ENCODE measurements at regions not wholly inside any gene's neighbourhood (a gene's known extent, or its start where the extent isn't known, plus 50 kb on each side); places are given as distances from the start of the nearest gene placed in this dataset.
"Not testable (repeated sequence)": the region's sequence is repeated elsewhere in the genome, so short reads cannot be mapped to it uniquely, and the experiment has no call there.

DNA sequence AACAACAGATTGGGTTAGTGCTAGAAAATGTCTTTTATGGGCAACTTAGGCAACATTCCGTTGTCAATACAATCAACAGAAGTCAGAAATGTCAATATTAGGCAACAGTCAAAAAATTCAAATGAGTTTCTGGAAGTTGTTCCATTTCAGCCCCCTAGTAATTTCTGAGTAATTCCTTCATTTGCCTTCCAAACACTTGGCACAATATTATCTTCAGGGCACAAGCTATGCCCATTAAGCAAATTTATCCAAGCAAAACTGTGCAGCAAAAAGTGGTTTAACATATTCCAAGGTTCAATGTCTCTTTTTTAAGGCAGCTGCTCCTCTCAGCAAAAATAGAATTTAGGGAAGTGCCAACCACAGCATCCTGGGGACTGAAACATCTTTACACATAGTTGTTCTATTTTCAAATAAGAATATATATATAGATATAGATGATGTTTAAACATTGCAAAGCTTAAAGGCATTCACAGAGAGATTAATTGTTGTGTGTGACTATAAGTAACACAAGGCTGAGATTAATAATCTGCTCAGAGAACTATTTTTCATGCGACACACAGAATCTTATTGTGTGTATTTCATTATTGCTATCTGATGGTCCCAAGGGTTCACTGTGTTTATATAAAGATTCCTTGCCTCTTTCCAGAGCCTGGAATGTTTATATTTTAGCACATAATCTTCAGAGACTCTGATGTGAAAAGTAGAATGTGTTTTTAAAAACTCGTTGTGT, 75.2 kb upstream of the ADTRP start:
- TF ChIP-seq, protein P1, sequence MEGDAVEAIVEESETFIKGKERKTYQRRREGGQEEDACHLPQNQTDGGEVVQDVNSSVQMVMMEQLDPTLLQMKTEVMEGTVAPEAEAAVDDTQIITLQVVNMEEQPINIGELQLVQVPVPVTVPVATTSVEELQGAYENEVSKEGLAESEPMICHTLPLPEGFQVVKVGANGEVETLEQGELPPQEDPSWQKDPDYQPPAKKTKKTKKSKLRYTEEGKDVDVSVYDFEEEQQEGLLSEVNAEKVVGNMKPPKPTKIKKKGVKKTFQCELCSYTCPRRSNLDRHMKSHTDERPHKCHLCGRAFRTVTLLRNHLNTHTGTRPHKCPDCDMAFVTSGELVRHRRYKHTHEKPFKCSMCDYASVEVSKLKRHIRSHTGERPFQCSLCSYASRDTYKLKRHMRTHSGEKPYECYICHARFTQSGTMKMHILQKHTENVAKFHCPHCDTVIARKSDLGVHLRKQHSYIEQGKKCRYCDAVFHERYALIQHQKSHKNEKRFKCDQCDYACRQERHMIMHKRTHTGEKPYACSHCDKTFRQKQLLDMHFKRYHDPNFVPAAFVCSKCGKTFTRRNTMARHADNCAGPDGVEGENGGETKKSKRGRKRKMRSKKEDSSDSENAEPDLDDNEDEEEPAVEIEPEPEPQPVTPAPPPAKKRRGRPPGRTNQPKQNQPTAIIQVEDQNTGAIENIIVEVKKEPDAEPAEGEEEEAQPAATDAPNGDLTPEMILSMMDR (IDR thresholded peaks at IDR 0.05; ENCODE audit: low read depth, low read length) = no peak

DNA sequence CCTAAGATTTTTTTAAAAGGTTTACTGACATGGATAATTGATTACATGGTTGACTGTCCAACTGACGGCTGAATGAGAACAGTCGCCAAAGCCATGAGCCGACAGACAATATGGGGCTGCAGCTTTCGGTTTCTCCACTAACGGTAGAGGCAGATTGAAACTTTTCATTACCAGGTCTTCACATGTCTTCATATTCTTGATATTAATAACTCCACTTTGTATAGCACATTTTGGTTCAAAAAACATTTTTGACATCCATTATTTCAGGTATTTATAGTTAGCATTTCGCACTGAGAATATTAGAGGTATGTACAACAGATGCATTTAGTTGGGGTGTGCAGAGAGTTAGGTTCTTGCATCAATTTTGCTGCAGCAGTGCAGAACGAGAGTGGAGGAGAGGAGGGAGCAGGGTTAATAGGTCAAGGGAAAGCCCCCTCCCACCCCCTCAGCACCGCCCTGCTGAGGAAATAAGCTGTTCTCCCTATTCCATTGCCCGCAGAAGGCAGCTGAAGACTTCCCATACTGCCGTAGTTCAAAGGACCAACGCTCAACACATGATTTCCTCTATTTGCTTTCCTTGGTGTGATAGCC, 73.6 kb upstream of the ADTRP start:
- no peak for DNase-seq (ENCODE audit: extremely low read depth, low read depth)
- TF ChIP-seq, protein P1 (IDR thresholded peaks at IDR 0.05; ENCODE audit: low read depth, low read length) = no peak

More for the DNA sequence above, 75.2 kb upstream of the ADTRP start:
- DNase-seq (ENCODE audit: extremely low read depth, low read depth) = no peak

DNA sequence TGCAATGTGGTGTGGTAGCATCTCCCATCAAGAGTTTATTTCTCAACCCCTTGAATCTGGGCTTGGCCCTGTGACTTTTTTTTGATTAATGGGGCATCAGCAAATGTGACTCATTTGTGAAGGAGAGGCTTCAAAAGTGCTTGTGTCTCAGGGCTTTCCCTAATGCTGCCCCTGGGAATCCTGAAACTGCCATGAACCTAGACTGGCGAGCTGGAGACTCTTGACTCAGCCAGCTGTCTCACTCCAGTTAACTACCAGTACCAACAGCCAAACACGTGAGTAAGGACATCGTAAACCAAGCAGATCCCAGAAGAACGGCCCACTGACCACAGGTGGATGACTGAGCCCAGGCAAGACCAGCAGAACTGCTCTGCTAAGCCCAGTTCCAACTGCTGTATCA, 72.8 kb upstream of the ADTRP start:
- no peak for DNase-seq (ENCODE audit: extremely low read depth, low read depth)
- TF ChIP-seq, protein P1 (IDR thresholded peaks at IDR 0.05; ENCODE audit: low read depth, low read length) = no peak

DNA sequence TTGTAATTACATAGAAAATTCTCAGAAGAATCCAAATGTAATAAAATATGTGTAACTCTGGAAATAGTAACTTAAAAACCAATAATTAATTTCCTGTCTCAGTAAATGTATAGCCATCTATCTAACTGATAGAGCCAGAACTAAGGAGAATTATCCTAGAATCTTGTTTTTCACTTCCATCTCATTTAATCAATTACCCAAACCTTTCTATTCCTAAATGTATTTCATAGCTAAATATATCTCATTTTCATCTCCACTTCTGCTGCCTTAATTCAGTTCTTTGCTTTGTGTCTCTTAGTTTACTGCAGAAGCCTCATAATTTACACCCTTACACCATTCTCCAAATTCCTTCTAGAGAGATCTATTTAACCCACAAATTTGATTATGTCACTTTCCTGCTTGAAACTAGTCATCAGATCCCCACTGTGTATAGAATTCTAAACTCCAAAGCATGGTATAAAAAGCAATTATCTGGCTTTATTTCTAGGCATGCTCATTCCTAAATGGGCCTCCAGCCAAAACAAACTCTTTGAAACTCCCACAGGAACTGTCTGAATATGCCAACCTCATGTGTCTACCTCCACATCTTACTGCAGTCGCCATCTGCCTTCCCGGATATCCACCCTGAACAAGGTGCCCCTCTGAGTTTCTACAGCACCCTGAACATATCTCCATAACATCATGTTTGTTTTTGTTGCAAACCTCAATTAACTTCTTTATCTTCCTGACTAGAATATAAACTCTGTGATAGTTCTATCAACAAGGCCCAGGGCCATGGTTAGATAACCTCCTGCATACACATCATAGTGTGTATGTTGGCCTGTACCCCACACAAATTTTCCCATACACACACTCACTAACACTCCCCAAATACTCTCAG, 70.5 kb upstream of the ADTRP start:
- TF ChIP-seq, protein P1 (IDR thresholded peaks at IDR 0.05; ENCODE audit: low read depth, low read length) = no peak
- no peak for DNase-seq (ENCODE audit: extremely low read depth, low read depth)

DNA sequence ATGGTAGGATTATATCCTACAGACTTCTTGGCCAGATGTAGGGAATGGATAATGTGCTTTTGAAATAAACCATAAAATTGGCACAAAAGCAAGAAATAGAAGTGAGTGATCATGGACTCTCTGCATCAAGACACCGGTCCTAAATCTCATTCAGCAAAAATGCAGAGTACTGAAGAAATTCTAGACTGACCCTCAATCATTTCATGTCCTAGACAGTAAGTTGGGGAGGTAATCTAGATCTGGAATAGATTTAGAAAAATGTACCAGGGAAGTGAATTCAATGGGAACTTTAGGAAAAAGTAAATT, 69.7 kb upstream of the ADTRP start:
- TF ChIP-seq, protein P1 (IDR thresholded peaks at IDR 0.05; ENCODE audit: low read depth, low read length) = no peak
- DNase-seq (ENCODE audit: extremely low read depth, low read depth) = no peak

DNA sequence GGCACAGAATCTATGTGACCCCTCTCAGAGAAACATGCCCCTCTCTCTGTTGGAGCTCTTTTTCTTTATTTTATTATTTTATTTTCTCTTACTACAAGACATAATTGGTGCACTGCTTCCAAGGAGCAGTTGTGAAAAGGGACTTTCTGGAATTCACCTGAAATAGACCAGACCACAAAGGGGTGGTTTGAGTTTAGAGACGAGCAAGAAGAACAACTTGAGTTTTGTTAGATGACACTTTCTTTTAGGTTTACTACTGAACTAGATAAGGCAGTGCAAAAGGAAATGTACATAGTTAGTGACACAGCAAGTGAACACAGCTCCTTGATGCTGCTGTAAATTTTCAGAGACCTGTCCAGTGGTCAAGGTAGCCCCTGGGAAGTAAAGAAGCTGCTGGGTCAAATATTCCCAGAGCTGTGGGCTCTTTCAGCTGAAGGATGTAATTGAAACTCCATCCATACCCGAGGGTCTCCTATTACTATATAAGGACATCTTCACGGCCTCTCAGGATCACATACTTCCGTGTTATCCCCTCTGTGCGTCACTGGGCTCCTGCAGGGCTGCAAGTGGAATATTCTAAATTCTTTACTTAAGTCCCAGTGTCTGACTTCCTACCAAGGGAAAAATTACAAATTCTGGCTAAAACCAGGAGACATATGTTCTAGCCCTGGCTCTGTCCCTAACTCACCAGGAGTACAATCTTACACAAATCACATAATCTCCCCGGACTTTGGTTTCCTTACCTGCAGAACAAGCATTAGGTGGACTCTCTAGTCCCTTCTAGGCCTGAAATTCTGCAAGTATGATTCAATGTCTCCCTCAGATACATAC, 69.1 kb upstream of the ADTRP start:
- TF ChIP-seq, protein P1 (IDR thresholded peaks at IDR 0.05; ENCODE audit: low read depth, low read length) = no peak
- DNase-seq (ENCODE audit: extremely low read depth, low read depth) = no peak

DNA sequence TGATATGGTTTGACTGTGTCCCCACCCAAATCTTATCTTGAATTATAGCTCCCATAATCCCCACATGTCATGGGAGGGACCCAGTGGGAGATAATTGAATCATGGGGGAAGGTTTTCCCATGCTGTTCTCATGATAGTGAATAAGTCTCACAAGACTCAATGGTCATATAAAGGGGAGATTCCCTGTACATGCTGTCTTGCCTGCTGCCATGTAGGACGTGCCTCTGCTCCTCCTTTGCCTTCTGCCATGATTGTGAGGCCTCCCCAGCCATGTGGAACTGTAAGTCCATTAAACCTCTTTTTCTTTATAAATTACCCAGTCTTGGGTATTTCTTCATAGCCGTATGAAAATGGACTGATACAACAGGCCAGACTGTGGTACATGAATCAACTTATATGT, 68.5 kb upstream of the ADTRP start:
- DNase-seq (ENCODE audit: extremely low read depth, low read depth) = not testable (repeated sequence)
